ENCODE measurements at regions not wholly inside any gene's neighbourhood (a gene's known extent, or its start where the extent isn't known, plus 50 kb on each side); places are given as distances from the start of the nearest gene placed in this dataset.
"Not testable (repeated sequence)": the region's sequence is repeated elsewhere in the genome, so short reads cannot be mapped to it uniquely, and the experiment has no call there.

DNA sequence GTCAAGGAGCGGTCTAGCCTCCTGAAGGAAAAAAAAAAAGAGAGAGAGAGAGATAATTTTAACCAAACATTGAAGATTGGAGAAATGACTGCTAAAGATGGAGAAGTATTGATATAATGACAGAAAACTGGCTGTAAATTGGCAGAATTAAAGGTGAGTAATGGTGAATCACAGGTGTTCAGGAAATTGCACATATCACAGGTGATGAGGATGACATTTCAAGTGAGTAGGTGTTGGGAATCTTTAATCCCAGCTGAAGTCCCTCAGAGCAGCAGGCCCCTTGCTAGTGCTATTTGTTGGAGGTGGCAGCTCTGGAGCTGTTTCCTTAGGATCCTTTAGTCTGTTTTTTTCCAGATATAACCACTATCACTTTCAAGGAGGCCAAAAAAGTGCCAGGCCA, 678.4 kb upstream of the VRK2 start:
- DNase-seq, result no peak

DNA sequence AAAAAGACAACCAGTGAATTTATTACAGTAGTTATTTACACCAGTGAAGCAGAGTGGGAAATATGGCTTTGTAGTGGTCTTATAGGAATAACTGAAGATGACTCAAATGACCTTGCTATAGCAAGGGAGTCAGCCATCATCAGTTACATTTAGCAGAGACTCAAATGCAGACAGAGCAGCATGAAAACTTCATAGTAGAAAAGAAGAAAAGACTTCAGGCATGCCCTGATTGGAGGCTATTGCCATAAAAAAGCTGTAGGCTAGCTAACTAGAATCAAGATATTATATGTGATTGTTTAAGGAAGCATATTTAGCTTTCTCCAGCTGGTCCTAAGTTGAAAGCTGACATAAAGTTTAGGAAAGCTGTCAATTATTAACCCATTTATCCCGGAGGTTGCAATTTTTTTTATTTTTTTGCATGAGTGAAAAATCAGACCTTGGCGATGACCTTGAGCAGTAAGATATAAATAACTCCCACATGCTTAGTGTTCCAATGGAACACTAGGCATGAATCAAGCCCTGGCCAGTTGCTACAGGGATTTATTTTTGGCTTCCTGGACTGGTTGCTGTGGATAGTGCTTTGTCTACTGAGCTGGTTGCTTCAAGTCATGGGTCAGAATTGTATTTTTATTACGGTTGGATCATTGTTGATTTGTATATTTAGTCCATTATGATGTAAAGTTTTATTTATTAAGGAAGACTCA, 675.6 kb upstream of the VRK2 start:
- DNase-seq, result no peak

DNA sequence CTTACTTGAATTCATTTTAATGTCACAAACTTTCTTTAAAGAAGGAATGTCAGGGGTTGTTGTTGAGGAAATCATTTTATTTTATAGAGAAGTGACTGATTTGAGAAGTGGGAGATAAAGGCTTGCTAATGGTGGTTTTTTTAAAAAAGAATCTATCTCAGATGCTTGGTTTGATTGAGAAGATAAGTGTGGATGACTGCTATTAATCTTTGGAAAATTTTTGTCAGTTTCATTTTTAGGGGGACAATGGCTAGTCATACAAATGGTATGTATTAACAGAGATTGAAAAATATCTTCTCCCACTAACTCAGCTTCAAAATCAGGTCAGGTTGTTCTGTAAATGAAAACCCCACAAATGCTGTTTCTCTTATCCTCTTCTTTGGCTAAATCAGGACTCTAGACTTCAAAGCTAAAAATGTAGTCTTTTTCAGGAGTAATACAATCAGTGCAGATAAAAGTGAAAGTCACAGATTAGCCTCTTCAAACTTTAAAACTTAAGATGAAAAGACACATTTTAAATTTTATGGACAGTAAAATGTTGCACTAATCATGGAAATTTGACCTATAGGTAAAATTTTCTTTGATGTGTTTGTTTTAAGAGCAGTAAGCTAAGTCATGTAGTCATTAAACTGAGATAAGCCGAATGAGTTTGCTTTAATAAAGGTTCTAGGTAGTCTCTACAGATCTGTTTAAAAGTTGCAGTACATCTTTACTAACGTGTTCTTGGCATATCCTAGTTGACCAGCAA, 674.2 kb upstream of the VRK2 start:
- DNase-seq, result no peak

DNA sequence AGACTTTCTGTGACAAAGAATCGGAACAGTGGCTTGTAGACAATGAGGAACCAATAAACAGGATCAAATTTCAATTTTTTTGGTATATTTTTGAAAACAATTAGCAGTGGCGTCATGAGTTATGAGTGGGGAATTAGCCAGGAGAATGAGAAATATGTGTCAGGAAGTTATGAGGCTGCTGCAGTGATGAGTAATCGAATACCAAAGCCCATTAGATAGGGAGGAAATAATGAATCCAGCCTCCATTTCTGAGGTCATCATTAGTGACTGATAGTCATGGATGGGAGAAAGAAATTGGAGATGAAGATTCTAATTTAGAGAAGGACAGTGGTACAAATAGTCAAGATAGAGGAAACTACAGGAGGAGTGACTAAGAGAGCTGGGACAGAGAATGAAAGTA, 673.1 kb upstream of the VRK2 start:
- DNase-seq, result no peak

DNA sequence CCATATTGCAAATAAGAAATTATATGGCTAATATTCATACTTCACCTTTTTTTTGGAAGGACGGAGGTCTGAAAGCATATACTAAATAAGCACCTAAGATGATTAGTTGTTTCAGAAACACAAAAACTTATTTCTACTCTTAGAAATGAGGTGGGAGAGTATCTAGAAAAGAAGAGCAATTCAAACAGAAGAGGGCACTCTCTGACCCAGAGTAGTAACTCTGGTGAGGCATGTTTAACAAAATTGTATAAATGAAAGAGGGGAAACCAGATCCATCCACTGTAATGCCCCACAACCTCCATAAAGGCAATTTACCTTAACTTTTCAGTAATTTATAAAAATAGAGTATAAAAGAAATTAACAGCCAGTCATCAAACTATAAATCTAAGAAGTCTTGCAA, 669.6 kb upstream of the VRK2 start:
- DNase-seq, result peak; percentile 44 to 63

DNA sequence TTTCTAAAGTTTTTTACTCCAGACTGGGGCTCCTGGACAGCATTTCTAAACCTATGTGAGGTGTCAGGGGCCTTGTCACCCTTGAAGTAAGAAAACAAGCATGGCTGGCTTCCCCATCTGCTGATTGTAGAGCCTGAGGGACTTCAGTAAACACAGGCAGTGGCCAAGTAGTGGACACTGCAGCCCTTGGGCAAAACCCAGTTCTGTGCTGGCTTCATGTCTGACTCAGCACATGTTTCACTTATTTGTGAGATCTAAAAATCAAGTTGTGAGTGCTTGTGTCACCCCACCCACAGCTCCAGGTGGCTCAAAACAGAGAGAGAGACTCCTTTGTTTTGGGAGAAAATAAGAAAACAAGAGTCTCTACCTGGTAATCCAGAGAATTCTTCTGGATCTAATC, 660.3 kb upstream of the VRK2 start:
- no peak for DNase-seq

DNA sequence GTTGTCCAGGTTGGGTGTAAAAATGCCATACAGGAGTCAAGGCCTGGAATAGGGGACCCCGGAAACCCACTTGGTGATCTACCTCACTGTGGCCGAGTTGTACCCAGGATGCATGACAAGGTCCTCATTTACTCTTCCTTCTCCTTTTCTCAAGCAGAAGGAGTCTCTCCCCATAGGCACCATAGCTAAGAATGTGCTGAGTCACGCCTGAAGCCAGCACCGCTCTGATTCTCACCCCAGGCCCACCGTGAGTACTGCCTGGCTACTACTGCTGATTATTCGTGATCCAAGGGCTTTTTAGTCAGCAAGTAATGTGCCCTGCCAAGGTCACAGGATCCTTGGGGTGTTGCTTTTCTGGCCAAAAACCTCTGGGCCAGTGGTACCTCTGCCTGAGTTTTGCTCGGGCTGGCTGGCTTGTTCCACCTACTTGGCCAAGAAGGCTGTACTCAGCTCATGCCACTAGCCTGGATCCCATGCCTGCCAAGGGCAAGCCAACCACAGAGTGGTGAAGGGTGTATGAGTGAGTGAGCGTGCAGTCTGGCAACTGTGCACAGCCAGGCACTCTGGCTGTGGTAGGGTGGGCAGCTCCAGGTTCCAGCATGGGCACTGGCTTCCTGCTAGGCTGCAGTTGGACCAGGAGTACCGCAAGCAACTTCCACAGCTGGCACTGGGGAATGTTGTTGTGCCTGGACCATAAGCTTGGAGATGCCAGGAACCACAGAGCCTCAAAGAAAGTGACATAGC, 650.1 kb upstream of the VRK2 start:
- peak; percentile 63 to 78 for DNase-seq

DNA sequence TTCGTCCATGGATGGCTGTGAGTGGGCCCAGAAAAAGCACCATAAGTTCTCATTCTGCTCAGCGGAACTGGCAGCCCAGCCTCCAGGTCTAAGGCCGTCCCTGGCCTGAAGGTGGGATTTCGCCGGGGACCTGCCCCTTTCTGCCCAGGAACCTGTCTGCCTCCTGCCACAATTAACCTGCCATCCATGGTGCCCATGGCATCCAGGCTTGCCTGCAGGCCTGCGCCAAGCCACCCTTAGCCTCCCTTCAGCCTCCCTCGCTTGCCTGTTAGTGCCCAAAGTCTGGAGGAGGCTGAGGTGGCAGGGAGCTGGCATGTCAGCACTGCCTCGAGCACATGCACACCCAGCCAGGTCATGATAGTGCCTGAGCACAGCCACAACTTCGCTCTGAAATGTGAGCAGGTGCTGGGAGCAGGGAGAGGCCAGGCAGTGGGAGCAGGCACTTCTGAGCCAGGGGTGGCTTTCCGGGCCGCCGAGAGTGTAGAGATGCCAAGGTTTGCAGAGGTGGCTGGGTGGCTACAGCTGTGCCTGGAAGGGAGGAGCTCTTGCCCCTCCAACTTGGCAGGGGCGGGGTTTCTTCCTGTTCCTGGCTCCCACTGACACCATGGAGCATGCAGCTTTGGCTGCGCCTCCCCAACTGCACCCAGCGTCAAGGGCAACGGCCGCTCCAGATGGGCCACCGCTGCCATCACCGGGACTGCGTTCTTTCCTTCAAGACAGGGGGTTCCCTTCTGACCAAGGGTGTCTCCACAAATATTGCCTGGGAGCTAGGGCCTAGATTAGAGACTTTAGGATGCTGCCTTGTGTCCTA, 648.9 kb upstream of the VRK2 start:
- no peak for DNase-seq

DNA sequence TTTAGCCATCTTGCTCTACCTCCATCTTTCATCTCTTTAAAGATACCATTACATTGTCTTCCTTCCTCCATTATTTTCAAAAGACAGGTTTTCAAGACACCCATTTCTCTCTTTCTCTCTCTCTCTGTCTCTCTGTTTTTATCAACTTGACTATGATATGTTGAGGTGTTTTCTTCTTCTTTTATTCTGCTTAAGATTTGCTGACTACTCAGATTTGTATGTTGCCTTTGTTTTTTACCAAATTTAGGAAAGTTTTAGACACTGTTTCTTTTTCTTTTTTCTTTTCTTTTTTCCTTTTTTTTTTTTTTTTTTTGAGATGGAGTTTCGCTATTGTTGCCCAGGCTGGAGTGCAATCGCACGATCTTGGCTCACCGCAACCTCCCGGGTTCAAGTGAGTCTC, 647.5 kb upstream of the VRK2 start:
- DNase-seq, result no peak

DNA sequence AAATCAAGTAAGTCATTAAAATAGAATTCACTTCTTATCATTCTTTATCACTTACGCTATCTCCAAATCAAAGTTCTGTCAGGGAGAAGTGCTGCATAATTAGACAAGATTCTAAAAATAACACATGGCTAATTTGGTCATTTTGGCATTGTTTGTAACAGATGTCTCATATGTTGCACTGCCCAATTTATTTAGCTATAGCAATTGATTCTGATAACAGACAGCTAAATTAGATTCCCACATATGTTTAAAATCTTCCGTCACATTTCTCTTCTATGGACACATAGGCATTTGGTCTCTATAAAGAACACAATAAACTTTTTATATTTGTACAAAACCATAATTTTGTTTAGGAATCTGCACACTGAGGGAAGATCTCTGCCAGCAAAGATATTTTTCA, 644.5 kb upstream of the VRK2 start:
- DNase-seq, result no peak

DNA sequence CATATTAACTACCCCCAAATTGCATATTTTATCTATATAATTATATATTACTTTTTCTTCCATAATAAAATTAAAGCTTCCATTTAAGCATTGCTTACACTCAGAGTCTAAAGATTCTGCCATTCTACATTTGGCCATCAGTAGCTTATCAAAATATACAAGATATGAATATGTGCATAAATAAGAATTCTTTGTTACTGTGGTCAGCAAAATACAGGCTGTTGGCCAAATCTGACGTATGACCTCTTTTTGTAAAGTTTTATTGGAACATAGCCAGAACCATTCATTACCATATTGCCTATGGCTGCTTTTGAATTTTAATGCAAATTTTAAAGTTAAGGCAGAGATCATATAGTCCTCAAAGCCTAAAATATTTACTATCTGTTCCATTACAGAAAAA, 643.9 kb upstream of the VRK2 start:
- no peak for DNase-seq

DNA sequence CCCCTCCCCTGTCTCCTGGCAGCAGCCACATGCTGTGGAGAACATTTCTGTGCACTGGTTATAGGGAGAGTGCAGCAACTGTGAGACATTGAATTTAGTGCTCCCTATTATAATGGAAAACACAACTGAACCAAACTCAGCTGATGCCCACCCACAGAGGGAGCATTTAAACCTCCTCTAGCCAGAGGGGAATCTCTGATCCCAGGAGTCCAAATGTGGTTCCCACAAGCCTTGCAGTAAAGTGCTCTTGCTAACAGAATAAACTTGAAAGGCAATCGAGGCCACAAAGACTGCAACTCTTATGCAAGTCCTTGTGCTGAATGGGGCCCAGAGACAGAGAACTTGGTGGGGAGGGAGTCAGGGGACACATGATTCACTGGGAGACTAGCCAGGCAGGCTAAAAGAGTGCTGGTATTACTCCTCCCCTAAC, 638.8 kb upstream of the VRK2 start:
- DNase-seq, result no peak

DNA sequence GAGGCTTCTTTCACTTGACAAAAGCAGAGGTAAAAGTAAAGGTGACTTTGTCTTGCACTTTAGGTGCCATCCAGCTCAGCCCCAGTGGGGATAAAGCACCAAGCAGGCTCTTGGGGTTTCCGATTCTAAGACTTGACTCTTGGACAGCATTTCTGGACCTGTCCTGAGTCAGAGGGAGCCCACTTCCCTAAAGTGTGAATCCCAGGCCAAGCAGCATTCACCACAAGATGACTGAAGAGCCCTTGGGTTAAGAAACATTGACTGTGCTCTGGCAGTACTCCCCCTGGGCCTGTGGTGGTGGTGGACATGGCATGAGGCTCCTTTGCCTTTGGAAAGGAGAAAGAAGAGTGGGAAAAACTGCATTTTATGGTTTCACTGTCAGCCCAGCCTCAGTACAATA, 638.0 kb upstream of the VRK2 start:
- DNase-seq, result peak; percentile 12 to 13

DNA sequence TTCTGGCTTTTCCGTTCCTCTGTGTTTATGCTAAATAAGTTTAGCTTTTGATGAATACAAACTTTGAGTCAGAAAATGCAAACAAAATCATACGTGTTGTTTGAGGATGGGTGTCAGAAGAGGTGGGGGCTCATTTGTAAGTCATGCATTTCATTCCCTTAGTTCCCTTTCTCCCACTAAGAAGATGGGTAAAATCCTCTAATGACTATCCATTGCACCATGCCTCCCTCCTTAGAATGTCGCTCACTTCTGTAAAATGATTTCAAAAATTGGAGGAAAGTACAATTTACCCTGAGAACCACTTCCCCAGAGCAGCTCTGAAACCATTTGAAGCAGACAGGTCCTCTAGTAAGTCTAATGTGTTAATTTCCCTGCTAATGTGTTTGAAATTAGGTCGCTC, 629.6 kb upstream of the VRK2 start:
- no peak for DNase-seq

DNA sequence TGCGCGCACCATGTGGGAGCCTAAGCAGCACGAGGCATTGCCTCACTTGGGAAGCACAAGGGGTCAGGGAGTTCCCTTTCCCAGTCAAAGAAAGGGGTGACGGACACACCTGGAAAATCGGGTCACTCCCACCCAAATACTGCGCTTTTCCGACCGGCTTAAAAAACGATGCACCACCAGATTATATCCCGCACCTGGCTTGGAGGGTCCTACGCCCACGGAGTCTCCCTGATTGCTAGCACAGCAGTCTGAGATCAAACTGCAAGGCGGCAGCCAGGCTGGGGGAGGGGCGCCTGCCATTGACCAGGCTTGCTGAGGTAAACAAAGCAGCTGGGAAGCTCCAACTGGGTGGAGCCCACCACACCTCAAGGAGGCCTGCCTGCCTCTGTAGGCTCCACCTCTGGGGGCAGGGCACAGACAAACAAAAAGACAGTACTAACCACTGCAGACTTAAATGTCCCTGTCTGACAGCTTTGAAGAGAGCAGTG, 627.7 kb upstream of the VRK2 start:
- not testable (repeated sequence) for DNase-seq

DNA sequence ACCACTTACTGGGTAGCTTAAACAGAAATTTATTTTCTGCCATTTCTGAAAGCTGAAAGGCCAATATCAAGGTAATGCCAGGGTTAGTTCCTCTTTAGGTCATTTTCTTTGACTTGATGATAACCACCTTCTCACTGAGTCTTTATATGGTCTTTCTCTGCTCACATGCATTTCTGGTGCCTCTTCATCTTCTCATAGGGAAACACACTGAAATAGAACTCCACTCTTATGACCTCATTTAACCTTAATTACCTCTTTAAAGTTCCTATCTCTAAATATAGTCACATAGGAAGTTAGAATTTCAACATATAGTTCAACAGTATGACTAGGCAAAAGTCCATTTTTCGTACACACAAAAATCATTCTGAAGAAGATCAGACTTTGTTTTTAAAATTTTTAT, 616.8 kb upstream of the VRK2 start:
- peak; percentile 76 to 80 for DNase-seq

DNA sequence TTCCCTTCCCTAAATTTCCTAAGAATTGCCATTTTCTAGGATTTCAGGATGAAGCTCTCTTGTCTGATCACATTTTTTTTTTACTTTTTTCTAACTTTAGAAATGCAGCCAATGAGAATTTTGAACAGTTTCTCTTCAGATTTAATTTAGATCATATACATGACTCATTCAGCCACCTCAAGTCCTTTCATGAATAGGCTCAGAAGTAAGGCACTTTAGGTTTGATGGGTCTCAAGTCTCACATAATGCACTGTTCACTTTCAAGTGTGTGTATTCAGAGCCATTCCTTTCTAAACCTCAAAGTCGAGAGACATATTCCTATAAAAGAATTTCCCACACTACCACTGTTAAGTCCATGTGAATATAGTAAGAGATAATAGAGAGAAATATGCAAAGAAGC, 614.1 kb upstream of the VRK2 start:
- DNase-seq, result no peak

DNA sequence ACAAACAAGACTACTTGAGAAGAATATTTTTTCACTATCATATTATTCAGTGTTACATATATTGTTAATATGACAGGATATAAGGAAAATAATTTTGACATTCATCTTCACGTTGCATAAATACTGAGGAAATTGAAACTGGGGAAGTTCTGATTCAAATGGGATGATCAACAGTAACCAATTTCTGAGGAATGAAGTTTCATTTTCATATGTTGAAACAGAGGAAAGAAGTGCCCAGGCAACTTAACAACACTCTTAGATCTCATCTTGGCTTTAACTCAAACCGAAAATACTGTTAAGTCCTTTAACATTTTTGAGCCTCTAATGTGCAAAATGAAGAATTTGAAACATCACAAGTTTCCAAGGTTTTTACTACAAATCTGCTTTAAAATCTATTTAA, 612.2 kb upstream of the VRK2 start:
- DNase-seq, result peak in 1 of 2 experiments; percentile 14

DNA sequence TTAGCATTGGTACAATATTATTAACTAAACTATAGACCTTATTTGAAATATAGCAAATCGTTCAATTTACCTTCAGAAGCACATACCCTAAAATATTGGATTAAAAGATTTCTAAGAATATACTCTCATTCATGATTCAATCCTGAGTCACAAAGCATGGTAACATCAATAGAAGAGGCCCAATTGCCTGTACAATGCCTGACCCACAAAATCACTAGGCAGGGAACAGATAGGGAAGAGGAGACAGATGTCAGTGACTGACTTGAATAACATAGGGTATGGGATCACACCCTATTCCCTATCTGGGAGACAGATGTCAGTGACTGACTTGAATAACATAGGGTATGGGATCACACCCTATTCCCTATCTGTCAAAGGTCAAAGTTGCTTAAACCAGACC, 611.6 kb upstream of the VRK2 start:
- DNase-seq, result no peak

DNA sequence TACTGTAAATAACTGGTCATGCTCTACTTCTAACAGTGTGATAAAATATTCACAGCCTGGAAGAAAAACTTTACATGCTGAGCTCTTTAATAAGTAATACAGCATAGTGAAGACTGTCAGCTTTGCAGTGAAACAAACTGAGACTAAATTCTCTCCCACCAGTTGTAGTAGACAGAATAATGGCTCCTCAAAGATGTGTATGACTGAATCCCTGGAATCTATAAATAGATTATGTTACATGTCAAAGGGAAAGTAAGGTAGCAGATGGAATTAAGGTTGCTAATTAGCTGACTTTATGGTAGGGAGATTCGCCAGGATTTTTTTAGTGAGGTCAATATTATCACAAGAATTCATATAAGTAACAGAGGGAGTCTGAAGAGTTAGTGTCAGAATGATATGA, 609.5 kb upstream of the VRK2 start:
- no peak for DNase-seq

DNA sequence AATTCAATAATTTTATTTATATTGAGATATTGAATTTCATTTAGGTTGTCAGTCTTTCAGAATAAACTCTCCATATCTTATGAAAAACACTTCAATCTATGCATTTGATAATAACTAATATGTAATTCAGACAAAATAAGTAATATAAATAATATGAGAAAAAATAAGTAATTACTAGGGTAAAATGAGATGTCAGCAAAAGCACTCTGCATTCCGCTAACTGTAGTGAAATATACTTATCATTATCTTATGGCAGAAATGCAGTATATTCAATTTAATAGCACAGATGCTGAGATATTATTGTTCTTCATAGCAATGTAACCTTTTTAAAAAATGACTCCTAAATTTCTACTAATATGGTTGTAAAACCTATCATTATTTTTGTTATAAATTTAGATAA, 606.2 kb upstream of the VRK2 start:
- DNase-seq, result no peak

DNA sequence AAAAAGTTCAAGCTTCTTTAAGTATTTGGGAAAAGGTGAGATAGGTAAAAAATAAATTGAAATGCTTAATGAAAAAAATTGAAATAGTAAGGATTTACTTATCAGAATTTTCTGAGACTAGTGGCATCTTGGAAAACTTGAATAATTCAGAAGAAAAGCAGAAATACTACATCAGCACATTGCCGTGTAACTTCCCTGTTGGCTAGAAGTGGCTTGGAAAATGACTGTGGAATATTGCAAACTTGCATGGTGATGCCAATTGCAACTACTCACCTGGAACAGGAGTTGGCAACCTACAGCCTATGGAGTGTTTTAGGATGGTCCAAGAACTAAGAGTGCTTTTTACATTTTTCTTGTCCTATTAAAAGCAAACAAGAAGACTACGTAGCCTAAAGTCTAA, 603.5 kb upstream of the VRK2 start:
- DNase-seq, result no peak

DNA sequence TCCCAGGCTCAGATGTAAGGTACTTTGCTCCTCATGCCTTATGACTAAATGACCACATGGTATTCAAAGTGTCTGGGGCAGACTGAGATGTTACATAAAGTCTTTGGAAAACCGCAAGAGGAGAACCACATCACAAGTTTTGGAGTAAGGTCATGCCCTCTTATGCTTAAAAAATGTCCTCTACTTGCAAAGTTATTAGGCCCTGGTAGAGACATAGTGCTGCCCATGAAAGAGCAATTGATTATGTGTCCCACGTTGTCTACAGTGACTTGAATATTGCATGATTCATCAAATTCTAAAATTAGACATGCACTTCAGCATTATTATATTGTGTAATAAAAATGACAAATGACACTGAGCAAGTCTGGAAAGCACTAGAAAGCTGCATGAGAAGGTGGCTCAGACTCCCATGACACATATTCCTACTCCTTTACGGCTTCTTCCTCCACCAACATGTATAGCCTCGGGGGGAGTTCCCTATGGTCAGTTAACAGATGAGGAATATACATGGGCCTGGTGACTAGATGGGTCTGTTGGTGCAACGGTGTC, 602.6 kb upstream of the VRK2 start:
- peak; percentile 39 to 45 for DNase-seq
